B cell (primary cell): ENCODE measurements at regions not wholly inside any gene's neighbourhood (a gene's known extent, or its start where the extent isn't known, plus 50 kb on each side); places are given as distances from the start of the nearest gene placed in this dataset.

Experiments used
- ATAC-seq: fragments of 200-7000 bp; cut with Tn5 transposase; one replicate; pipeline ENCODE4 v1.10.0; 2021; ENCODE audit warnings: low read depth, mild to moderate bottlenecking, moderate number of reproducible peaks, moderate library complexity
- CTCF ChIA-PET: fragments of 350-600 bp; sonication (Branson Sonifier 250); formaldehyde crosslinking; loops from one replicate; lab custom pipeline; 2021; ENCODE audit warnings: antibody characterized with exemption, inconsistent platforms; lab: Charles Lee
- POLR2A ChIA-PET: fragments of 350-600 bp; sonication (Branson Sonifier 250); formaldehyde crosslinking; loops from one replicate; lab custom pipeline; 2021; ENCODE audit warnings: antibody characterized with exemption; lab: Charles Lee
- DNase-seq: peaks from one replicate; pipeline ENCODE4 v3.0.0; 2013
- H2AFZ ChIP-seq: 2 replicates; pipeline ENCODE4 v1.6.1; 2012; ENCODE audit warnings: mild to moderate bottlenecking, low read depth, low read length; ENCODE audit not compliant: insufficient read depth, poor library complexity, severe bottlenecking
- H3K27ac ChIP-seq, 2 donors: 1 replicate in 1 of 2; 2 replicates in 1 of 2; pipeline ENCODE4 v1.5.1; 2012 to 2013; ENCODE audit warnings: low read length in 2 of 2, mild to moderate bottlenecking in 2 of 2, moderate library complexity in 1 of 2
- H3K27me3 ChIP-seq, 4 experiments: fragments of 200-600 bp in 1 of 4; sonication (generic) in 1 of 4; replicated peaks in 1 of 4; 1 replicate in 2 of 4; 2 replicates in 2 of 4; pipeline versions ENCODE4 v1.6.1 to v1.7.0; 2013 to 2016; ENCODE audit warnings: low read length in 3 of 4, mild to moderate bottlenecking in 2 of 4, mixed read lengths in 1 of 4, moderate library complexity in 1 of 4; ENCODE audit not compliant: insufficient read depth in 4 of 4, control insufficient read depth in 3 of 4; ENCODE audit errors: control extremely low read depth in 1 of 4
- H3K36me3 ChIP-seq, 2 experiments: replicated peaks in 1 of 2; 1 replicate in 1 of 2; 2 replicates in 1 of 2; pipeline versions ENCODE4 v1.6.1 to v1.7.1; 2013; ENCODE audit warnings: low read length in 1 of 2; ENCODE audit not compliant: insufficient read depth in 2 of 2, control insufficient read depth in 1 of 2; ENCODE audit errors: control extremely low read depth in 1 of 2, extremely low read depth in 1 of 2
- H3K4me1 ChIP-seq, 2 donors: fragments of 200-600 bp in 1 of 2; sonication (generic) in 1 of 2; 1 replicate in 1 of 2; 2 replicates in 1 of 2; pipeline versions ENCODE4 v1.5.1 to v1.6.1; 2013 to 2017; ENCODE audit warnings: low read length in 2 of 2; ENCODE audit not compliant: control insufficient read depth in 2 of 2, insufficient read depth in 2 of 2
- H3K4me2 ChIP-seq: replicated peaks from 2 replicates; pipeline ENCODE3; 2012; ENCODE audit warnings: mild to moderate bottlenecking, low read depth, low read length; ENCODE audit not compliant: poor library complexity, severe bottlenecking
- H3K4me3 ChIP-seq, 5 experiments: fragments of 200-600 bp in 1 of 5; sonication (generic) in 1 of 5; 1 replicate in 3 of 5; 2 replicates in 2 of 5; pipeline versions ENCODE4 v1.5.1 to v1.7.0; 2011 to 2016; ENCODE audit warnings: low read length in 4 of 5, mild to moderate bottlenecking in 4 of 5, low read depth in 2 of 5, control low read depth in 1 of 5, moderate library complexity in 1 of 5; ENCODE audit not compliant: insufficient read depth in 1 of 5; ENCODE audit errors: control extremely low read depth in 1 of 5, extremely low read depth in 1 of 5
- H3K79me2 ChIP-seq: fragments of 200-600 bp; sonication (generic); one replicate; pipeline ENCODE4 v1.6.0; 2016; ENCODE audit warnings: low read length; ENCODE audit not compliant: control insufficient read depth, insufficient read depth
- H3K9ac ChIP-seq: fragments of 200-600 bp; sonication (generic); 2 replicates; pipeline ENCODE4 v1.6.1; 2017; ENCODE audit warnings: mild to moderate bottlenecking, low read length, moderate library complexity
- H3K9me3 ChIP-seq, 3 donors: one replicate each; pipeline versions ENCODE4 v1.6.1 to v1.7.1; 2013; ENCODE audit warnings: low read length in 2 of 3; ENCODE audit not compliant: control insufficient read depth in 2 of 3, insufficient read depth in 1 of 3; ENCODE audit errors: control extremely low read depth in 1 of 3
- H4K20me1 ChIP-seq: 2 replicates; pipeline ENCODE4 v1.6.0; 2012; ENCODE audit warnings: mild to moderate bottlenecking, low read length; ENCODE audit not compliant: insufficient read depth, control insufficient read depth, poor library complexity, severe bottlenecking
- H3K27ac Mint-ChIP-seq: one replicate; pipeline ENCODE4 v1.8.0; 2021; ENCODE audit warnings: mixed read lengths
- H3K27me3 Mint-ChIP-seq: one replicate; pipeline ENCODE4 v1.8.0; 2021; ENCODE audit warnings: mixed read lengths
- H3K4me1 Mint-ChIP-seq: one replicate; pipeline ENCODE4 v1.8.0; 2021; ENCODE audit warnings: mixed read lengths
- H3K4me3 Mint-ChIP-seq: one replicate; pipeline ENCODE4 v1.8.0; 2021; ENCODE audit warnings: mixed read lengths
- H3K9me3 Mint-ChIP-seq: one replicate; pipeline ENCODE4 v1.8.0; 2022; ENCODE audit warnings: mixed read lengths; ENCODE audit not compliant: insufficient read depth
- EZH2 ChIP-seq: IDR thresholded peaks from 2 replicates; pipeline ENCODE4 v1.6.1; 2012; ENCODE audit warnings: borderline replicate concordance, low read depth, mild to moderate bottlenecking, moderate library complexity, low read length; ENCODE audit not compliant: insufficient read depth, poor library complexity, severe bottlenecking
- WGBS: methylation state at CpG from one replicate; pipeline ENCODE4 v1.1.5; 2013; ENCODE audit warnings: missing lambda C conversion rate; ENCODE audit not compliant: insufficient coverage; 5-methylcytosine and 5-hydroxymethylcytosine counted together
- intact Hi-C: fragments of 100-400 bp; cut with micrococcal nuclease; formaldehyde crosslinking; loops from one replicate; pipeline ENCODE4 v1.10.0; 2022
- TF ChIP-seq, protein P1 (sequence below): fragments of 200-600 bp; IDR thresholded peaks from one replicate; pipeline ENCODE4 v1.8.0; 2022; ENCODE audit warnings: antibody characterized with exemption, mild to moderate bottlenecking

DNA sequence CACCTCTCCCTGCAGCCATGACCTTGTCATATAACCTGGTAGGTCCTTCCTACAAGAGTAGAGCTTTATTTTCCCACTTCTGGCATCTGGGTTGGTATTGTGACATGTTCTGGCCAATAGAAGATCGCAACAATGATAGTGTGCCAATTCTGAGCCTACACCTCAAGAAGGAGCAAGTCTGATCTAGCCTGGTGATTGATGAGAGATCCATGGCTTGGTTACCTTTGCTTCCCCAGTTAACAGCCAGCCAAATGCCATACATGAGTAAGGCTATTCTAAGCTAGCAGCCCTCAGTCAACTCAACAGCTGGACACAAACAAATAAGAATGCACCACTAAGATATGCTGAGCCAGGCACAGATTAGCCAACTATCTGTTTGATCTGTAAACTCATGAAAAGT, 226.7 kb downstream of the LMO4 start:
- Mint-ChIP-seq H3K27ac (no peak overlapping the region), H3K27me3 (no peaks in the 10 kb centered on the region), H3K4me1 (no peaks in the 10 kb centered on the region), H3K4me3 (no peak overlapping the region), H3K9me3 (no peaks in the 10 kb centered on the region)
- 100% methylated on average over 1 of the region's 1 CpG for WGBS
- TF ChIP-seq, protein P1, sequence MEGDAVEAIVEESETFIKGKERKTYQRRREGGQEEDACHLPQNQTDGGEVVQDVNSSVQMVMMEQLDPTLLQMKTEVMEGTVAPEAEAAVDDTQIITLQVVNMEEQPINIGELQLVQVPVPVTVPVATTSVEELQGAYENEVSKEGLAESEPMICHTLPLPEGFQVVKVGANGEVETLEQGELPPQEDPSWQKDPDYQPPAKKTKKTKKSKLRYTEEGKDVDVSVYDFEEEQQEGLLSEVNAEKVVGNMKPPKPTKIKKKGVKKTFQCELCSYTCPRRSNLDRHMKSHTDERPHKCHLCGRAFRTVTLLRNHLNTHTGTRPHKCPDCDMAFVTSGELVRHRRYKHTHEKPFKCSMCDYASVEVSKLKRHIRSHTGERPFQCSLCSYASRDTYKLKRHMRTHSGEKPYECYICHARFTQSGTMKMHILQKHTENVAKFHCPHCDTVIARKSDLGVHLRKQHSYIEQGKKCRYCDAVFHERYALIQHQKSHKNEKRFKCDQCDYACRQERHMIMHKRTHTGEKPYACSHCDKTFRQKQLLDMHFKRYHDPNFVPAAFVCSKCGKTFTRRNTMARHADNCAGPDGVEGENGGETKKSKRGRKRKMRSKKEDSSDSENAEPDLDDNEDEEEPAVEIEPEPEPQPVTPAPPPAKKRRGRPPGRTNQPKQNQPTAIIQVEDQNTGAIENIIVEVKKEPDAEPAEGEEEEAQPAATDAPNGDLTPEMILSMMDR = no peak
- TF ChIP-seq EZH2 = no peak
- intact Hi-C loops = no loop called here
- Histone ChIP-seq H4K20me1 (no peaks in the 10 kb centered on the region), H3K4me2 (no peak overlapping the region), H3K9me3 (no peaks in the 10 kb centered on the region), H3K27me3 (no peaks in the 10 kb centered on the region), H3K4me1 (no peaks in the 10 kb centered on the region), H3K9ac (no peak overlapping the region), H3K27ac (no peak overlapping the region), H2AFZ (no peak overlapping the region), H3K36me3 (no peaks in the 10 kb centered on the region), H3K4me3 (no peak overlapping the region), H3K79me2 (no peaks in the 10 kb centered on the region)
- ChIA-PET CTCF (interaction anchor here (1.0 kb wide), 1 partner anchor 9 kb away, joined by 3 read pairs; no protein-coding TSS in a partner anchor), POLR2A (no interaction called here)
- DNase-seq = no peak
- no peak for ATAC-seq

DNA sequence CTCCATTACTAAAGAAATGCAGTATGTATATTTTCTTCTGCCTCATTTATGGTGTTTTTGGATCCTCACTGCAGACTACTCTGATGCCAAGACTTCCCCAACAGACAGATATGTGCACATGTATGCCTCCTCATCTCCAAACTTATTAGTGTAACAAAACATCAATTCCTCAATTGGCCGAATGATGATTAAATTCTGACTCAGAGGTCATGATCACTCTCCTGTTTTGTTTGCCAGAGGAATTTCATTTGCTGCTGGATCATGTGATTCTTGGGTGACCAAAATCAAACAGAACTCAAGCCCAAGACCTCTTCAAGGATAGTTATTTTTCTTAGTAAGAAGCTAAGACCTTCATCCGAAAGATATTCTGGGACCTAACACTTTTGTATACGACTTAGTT, 227.6 kb downstream of the LMO4 start:
- 100% methylated on average over 2 of the region's 3 CpGs for whole genome bisulfite sequencing
- H3K27ac Mint-ChIP-seq = no peak overlapping the region
- intact Hi-C loops = no loop called here
- no peak overlapping the region for H3K4me2 ChIP-seq
- H3K4me1 Mint-ChIP-seq = no peaks in the 10 kb centered on the region
- H3K4me3 Mint-ChIP-seq = no peak overlapping the region
- no peaks in the 10 kb centered on the region for H4K20me1 ChIP-seq
- no peaks in the 10 kb centered on the region for H3K27me3 Mint-ChIP-seq
- H3K27ac ChIP-seq = no peak overlapping the region
- TF ChIP-seq EZH2 = no peak
- TF ChIP-seq, protein P1 = no peak
- ATAC-seq (no peak), DNase-seq (no peak)
- ChIA-PET CTCF (interaction anchor here (1.0 kb wide), 1 partner anchor 8 kb away, joined by 3 read pairs; no protein-coding TSS in a partner anchor), POLR2A (no interaction called here)
- no peaks in the 10 kb centered on the region for H3K4me1 ChIP-seq
- H3K27me3 ChIP-seq = no peaks in the 10 kb centered on the region
- no peaks in the 10 kb centered on the region for H3K9me3 ChIP-seq
- H3K9ac ChIP-seq = no peak overlapping the region
- H2AFZ ChIP-seq = no peak overlapping the region
- no peaks in the 10 kb centered on the region for H3K36me3 ChIP-seq
- no peaks in the 10 kb centered on the region for H3K79me2 ChIP-seq
- H3K4me3 ChIP-seq = no peak overlapping the region
- H3K9me3 Mint-ChIP-seq = no peaks in the 10 kb centered on the region
